HG03520 (cell line): ENCODE measurements at regions not wholly inside any gene's neighbourhood (a gene's known extent, or its start where the extent isn't known, plus 50 kb on each side); places are given as distances from the start of the nearest gene placed in this dataset.

ENCODE experiments used
- ATAC-seq: cut with Tn5 transposase; IDR thresholded peaks from one replicate; pipeline ENCODE4 v1.9.1; 2021; ENCODE audit warnings: mild to moderate bottlenecking, moderate library complexity; ENCODE audit not compliant: unreplicated experiment

- no peak for ATAC-seq
These were observed 371.6 kb downstream of the RPRM start for GRCh38 chr2:153106802-153107477.

- ATAC-seq, result no peak
These were observed 372.6 kb downstream of the RPRM start for GRCh38 chr2:153105829-153106578.

GRCh38 chr2:153101187-153101586, 377.4 kb downstream of the RPRM start:
- no peak for ATAC-seq

GRCh38 chr2:153100151-153100550, 378.4 kb downstream of the RPRM start:
- no peak for ATAC-seq

GRCh38 chr2:153098073-153098472, 379.7 kb downstream of the ARL6IP6 start:
- no peak for ATAC-seq

GRCh38 chr2:153096272-153096671, 377.9 kb downstream of the ARL6IP6 start:
- ATAC-seq, result no peak

- ATAC-seq, result no peak
These were observed 372.9 kb downstream of the ARL6IP6 start for GRCh38 chr2:153091344-153091743.

- no peak for ATAC-seq
These were observed 360.9 kb downstream of the ARL6IP6 start for GRCh38 chr2:153079315-153079714.

- ATAC-seq, result no peak
These were observed 358.9 kb downstream of the ARL6IP6 start for GRCh38 chr2:153077311-153077710.

GRCh38 chr2:153074207-153074606, 355.8 kb downstream of the ARL6IP6 start:
- ATAC-seq, result no peak

GRCh38 chr2:153072813-153073212, 354.4 kb downstream of the ARL6IP6 start:
- ATAC-seq, result no peak

GRCh38 chr2:153072077-153072476, 353.7 kb downstream of the ARL6IP6 start:
- no peak for ATAC-seq

GRCh38 chr2:153071090-153071489, 352.7 kb downstream of the ARL6IP6 start:
- no peak for ATAC-seq

GRCh38 chr2:153068915-153069314, 350.5 kb downstream of the ARL6IP6 start:
- ATAC-seq, result no peak

GRCh38 chr2:153068052-153068451, 349.6 kb downstream of the ARL6IP6 start:
- ATAC-seq, result no peak

- ATAC-seq, result no peak
These were observed 341.1 kb downstream of the ARL6IP6 start for GRCh38 chr2:153059338-153060052.

GRCh38 chr2:153057743-153058142, 339.3 kb downstream of the ARL6IP6 start:
- no peak for ATAC-seq

GRCh38 chr2:153055182-153055581, 336.8 kb downstream of the ARL6IP6 start:
- ATAC-seq, result no peak

GRCh38 chr2:153052807-153053559, 334.6 kb downstream of the ARL6IP6 start:
- no peak for ATAC-seq

GRCh38 chr2:153047220-153047619, 328.8 kb downstream of the ARL6IP6 start:
- no peak for ATAC-seq

GRCh38 chr2:153043385-153043784, 325.0 kb downstream of the ARL6IP6 start:
- no peak for ATAC-seq
